Activated T-helper 1 cell treated with anti-CD3 and anti-CD28 coated beads, Interleukin-12 subunit alpha, Interleukin-12 subunit beta, Interleukin-2, Interleukin-4 antibody, amounts not matched to agents 30 ng/mL and 10 ng/mL and 1 ng/mL, durations not matched to agents 14 hours and 24 hours and 36 hours (primary cell): ENCODE measurements at regions not wholly inside any gene's neighbourhood (a gene's known extent, or its start where the extent isn't known, plus 50 kb on each side); places are given as distances from the start of the nearest gene placed in this dataset.

Experiments
- DNase-seq: peaks from one replicate; pipeline ENCODE4 v3.0.0; 2021; ENCODE audit warnings: low spot score
- H3K27ac Mint-ChIP-seq: one replicate; pipeline ENCODE4 v1.8.0; 2021; ENCODE audit warnings: mild to moderate bottlenecking, mixed read lengths
- H3K27me3 Mint-ChIP-seq: one replicate; pipeline ENCODE4 v1.8.0; 2022; ENCODE audit warnings: mild to moderate bottlenecking, moderate library complexity, mixed read lengths; ENCODE audit not compliant: insufficient read depth
- H3K36me3 Mint-ChIP-seq: one replicate; pipeline ENCODE4 v1.8.0; 2021; ENCODE audit warnings: low read depth, mixed read lengths
- H3K4me1 Mint-ChIP-seq: one replicate; pipeline ENCODE4 v1.8.0; 2021; ENCODE audit warnings: low read depth, mixed read lengths
- H3K4me3 Mint-ChIP-seq: one replicate; pipeline ENCODE4 v1.8.0; 2021; ENCODE audit warnings: mild to moderate bottlenecking, moderate library complexity, mixed read lengths
- H3K9me3 Mint-ChIP-seq: one replicate; pipeline ENCODE4 v1.8.0; 2021; ENCODE audit warnings: mixed read lengths
- intact Hi-C: fragments of 100-400 bp; cut with micrococcal nuclease; formaldehyde crosslinking; loops from one replicate; pipeline ENCODE4 v1.15.1; 2024

DNA sequence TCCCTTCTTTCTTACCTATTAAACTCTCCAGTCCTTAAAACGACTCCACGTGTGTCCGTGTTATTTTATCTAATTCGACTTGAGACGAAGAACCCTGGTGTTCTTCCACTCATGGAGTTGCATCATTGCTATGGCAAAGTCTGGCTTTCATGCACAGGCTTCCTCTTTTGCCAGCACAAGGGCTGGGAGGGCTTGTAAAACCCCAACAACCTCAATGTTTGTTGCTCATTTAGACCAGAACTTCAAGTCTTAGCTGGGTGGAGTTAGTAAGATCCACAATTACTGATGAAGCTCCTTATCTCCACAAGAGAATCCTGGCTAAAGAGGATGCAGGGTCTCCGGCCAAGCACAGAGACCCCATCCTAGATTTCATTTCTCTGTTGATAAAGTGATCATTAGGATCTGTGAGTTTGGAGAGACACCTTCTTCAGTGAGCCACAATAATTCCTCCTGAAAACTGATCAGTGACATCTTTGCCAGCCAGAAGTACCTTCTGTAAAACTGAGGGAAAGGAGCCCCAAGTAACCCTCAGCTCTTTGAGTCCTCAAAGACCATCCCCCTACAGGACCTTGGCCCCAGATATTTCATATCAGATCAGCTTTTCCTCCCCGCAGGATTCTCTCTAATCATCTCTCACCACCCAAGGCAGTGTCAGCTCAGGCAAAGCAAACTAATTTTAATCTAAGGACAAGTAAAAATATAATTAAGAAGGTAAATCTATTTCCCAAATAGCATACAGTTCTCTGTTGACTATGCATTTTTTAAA lies 514.6 kb downstream of the FUT8 start:
- Mint-ChIP-seq H3K4me1 (peaks cover 55% of the 10 kb centered on the region), H3K27me3 (peaks cover 4% of the 10 kb centered on the region), H3K9me3 (no peaks in the 10 kb centered on the region), H3K4me3 (peak overlapping the region; percentile 50), H3K36me3 (peaks cover 8% of the 10 kb centered on the region), H3K27ac (peak overlapping the region; percentile 86)
- DNase-seq = no peak
- intact Hi-C loops = loop anchor here (5.0 kb wide), 3 partner anchors 35 to 290 kb away; no protein-coding TSS in a partner anchor

DNA sequence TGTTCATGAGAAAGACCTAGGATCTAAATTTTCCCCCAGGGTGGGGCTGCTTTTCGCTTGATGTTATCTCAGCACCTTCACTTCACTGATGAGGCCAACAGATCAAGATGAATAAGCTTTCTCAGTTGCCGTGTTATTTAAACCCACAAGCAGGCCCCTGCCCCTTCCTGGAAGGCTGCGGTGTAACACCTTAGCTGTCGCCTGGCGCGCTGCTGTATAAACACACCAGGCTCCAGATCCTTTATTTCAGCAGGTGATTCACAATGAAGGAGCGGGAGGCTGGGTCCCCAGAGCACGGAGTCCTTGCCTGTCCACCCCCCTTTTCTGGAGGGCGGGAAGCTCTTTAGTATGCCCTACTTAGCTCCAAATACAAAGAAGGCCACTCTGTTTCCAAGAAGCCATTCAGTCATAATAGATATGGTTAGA lies 515.4 kb downstream of the FUT8 start:
- H3K27ac Mint-ChIP-seq = peak overlapping the region; percentile 86
- peak; percentile 82 for DNase-seq
- H3K9me3 Mint-ChIP-seq = peaks cover 4% of the 10 kb centered on the region
- intact Hi-C loops = loop anchor here (1.0 to 5.0 kb wide), 8 partner anchors 9 to 641 kb away; no protein-coding TSS in a partner anchor
- peak overlapping the region; percentile 50 for H3K4me3 Mint-ChIP-seq
- H3K27me3 Mint-ChIP-seq = peaks cover 4% of the 10 kb centered on the region
- H3K36me3 Mint-ChIP-seq = peaks cover 11% of the 10 kb centered on the region
- peaks cover 60% of the 10 kb centered on the region for H3K4me1 Mint-ChIP-seq

GRCh38 chr14:65928995-65929394 lies 516.5 kb downstream of the FUT8 start:
- no peaks in the 10 kb centered on the region for H3K27me3 Mint-ChIP-seq
- no peak overlapping the region for H3K4me3 Mint-ChIP-seq
- peaks cover 11% of the 10 kb centered on the region for H3K36me3 Mint-ChIP-seq
- DNase-seq = no peak
- H3K9me3 Mint-ChIP-seq = peaks cover 4% of the 10 kb centered on the region
- intact Hi-C loops = loop anchor here (1.0 to 5.0 kb wide), 8 partner anchors 8 to 642 kb away; no protein-coding TSS in a partner anchor
- peaks cover 62% of the 10 kb centered on the region for H3K4me1 Mint-ChIP-seq
- H3K27ac Mint-ChIP-seq = peak overlapping the region; percentile 86

- H3K27me3 Mint-ChIP-seq = no peaks in the 10 kb centered on the region
- H3K4me3 Mint-ChIP-seq = no peak overlapping the region
- no peak for DNase-seq
- H3K4me1 Mint-ChIP-seq = peaks cover 63% of the 10 kb centered on the region
- peaks cover 23% of the 10 kb centered on the region for H3K9me3 Mint-ChIP-seq
- H3K36me3 Mint-ChIP-seq = peaks cover 14% of the 10 kb centered on the region
- intact Hi-C loops = no loop called here
- no peak overlapping the region for H3K27ac Mint-ChIP-seq
These were observed 521.0 kb downstream of the FUT8 start for GRCh38 chr14:65933400-65934069.

DNA sequence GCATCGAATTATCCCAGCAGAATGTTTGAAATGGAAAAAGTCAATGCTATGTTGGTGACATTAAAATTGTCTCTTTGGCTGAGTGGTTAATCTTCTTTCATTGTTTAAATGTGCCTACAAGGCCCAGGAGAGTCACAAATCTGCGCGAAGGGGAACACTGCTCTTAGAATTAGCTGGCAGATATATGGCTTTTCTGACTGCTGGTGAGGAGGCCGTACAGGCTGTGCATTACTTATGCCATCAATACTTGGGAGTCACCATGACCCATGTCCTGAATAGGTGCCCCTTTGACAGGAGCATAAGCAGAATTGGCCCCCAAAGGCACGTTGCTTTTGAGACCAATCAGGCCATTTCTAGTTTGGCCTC lies 521.5 kb downstream of the FUT8 start:
- intact Hi-C loops = no loop called here
- Mint-ChIP-seq H3K9me3 (peaks cover 23% of the 10 kb centered on the region), H3K4me3 (no peak overlapping the region), H3K4me1 (peaks cover 63% of the 10 kb centered on the region), H3K27ac (no peak overlapping the region), H3K36me3 (peaks cover 14% of the 10 kb centered on the region), H3K27me3 (no peaks in the 10 kb centered on the region)
- DNase-seq = no peak

DNA sequence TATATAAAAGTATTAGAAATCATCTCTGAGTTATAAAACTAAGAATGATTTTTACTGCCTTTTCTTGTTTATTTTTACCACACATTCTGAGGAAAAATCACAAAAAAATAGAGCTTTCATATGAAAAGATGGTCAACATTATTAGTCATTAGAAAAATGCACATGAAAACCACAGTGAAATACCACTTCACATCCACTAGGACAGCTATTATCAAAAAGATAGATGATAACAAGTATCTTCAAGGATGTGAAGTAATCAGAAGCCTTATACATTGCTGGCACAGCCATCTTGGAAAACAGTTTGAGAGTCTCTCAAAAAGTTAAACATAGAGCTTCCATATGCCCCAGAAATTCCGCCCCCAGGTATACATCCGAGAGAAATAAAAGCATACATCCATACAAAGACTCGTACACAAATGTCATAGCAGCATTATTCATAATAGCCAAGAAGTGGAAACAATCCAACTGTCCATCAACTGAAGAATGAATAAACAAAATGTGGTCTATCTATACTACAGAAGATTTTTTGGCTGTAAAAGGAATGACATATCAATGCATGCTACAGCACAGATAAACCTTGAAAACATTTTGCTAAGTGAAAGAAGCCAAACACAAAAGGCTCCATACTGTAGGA lies 523.9 kb downstream of the FUT8 start:
- intact Hi-C loops = no loop called here
- Mint-ChIP-seq H3K4me3 (no peak overlapping the region), H3K36me3 (peaks cover 14% of the 10 kb centered on the region), H3K27me3 (no peaks in the 10 kb centered on the region), H3K27ac (no peak overlapping the region), H3K9me3 (peaks cover 23% of the 10 kb centered on the region), H3K4me1 (peaks cover 65% of the 10 kb centered on the region)
- no peak for DNase-seq

GRCh38 chr14:65937079-65937959 lies 524.8 kb downstream of the FUT8 start:
- peak overlapping the region; percentile 63 for H3K4me3 Mint-ChIP-seq
- peaks cover 11% of the 10 kb centered on the region for H3K36me3 Mint-ChIP-seq
- H3K27me3 Mint-ChIP-seq = no peaks in the 10 kb centered on the region
- no peak for DNase-seq
- peak overlapping the region; percentile 91 for H3K27ac Mint-ChIP-seq
- peaks cover 23% of the 10 kb centered on the region for H3K9me3 Mint-ChIP-seq
- intact Hi-C loops = loop anchor here (1.0 kb wide), 1 partner anchor 9 kb away; no protein-coding TSS in a partner anchor
- peaks cover 58% of the 10 kb centered on the region for H3K4me1 Mint-ChIP-seq

DNA sequence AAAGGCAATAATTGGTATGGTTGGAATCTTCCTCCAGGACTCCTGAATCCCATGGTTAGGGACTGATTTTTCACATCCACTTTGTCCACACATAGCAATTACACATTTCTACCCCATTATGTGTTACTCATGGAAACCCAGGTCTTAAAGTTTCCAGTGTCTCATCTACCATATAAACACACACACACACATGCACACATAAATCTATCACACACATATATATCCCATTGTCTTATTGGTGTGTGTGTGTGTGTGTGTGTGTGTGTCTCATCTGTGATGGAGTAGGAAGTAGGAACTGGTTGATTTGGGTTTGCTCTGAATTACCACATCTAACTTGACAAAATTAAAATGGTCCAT lies 525.4 kb downstream of the FUT8 start:
- DNase-seq = no peak
- H3K27ac Mint-ChIP-seq = peak overlapping the region; percentile 91
- peak overlapping the region; percentile 63 for H3K4me3 Mint-ChIP-seq
- peaks cover 20% of the 10 kb centered on the region for H3K9me3 Mint-ChIP-seq
- H3K4me1 Mint-ChIP-seq = peaks cover 53% of the 10 kb centered on the region
- H3K27me3 Mint-ChIP-seq = no peaks in the 10 kb centered on the region
- intact Hi-C loops = loop anchor here (1.0 kb wide), 1 partner anchor 10 kb away; no protein-coding TSS in a partner anchor
- peaks cover 8% of the 10 kb centered on the region for H3K36me3 Mint-ChIP-seq

- H3K4me1 Mint-ChIP-seq = peaks cover 57% of the 10 kb centered on the region
- intact Hi-C loops = no loop called here
- H3K9me3 Mint-ChIP-seq = peaks cover 19% of the 10 kb centered on the region
- no peak for DNase-seq
- no peak overlapping the region for H3K27ac Mint-ChIP-seq
- H3K27me3 Mint-ChIP-seq = peaks cover 3% of the 10 kb centered on the region
- H3K36me3 Mint-ChIP-seq = peaks cover 8% of the 10 kb centered on the region
- H3K4me3 Mint-ChIP-seq = peak overlapping the region; percentile 12
These were observed 526.2 kb downstream of the FUT8 start for GRCh38 chr14:65938738-65939137.

DNA sequence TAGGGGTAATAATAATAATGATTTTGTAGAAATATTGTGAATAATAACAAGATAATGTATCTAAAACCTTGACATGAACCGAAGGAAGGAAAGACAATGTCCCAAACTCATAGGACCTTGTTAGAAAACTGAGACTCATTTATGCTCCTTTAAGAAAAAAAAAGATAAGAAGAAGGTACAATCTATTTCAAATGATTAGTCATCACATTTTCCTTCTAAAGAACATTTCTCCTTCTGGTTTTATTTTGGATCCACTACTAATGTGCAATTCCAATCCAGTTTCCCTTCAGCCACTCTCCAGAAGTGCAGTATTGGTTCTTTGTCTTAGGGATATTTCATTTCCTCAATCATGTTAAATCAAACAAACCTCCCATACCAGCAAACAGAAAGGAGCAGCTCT lies 526.7 kb downstream of the FUT8 start:
- Mint-ChIP-seq H3K4me3 (no peak overlapping the region), H3K4me1 (peaks cover 56% of the 10 kb centered on the region), H3K27ac (no peak overlapping the region), H3K36me3 (peaks cover 8% of the 10 kb centered on the region), H3K27me3 (peaks cover 3% of the 10 kb centered on the region), H3K9me3 (peaks cover 19% of the 10 kb centered on the region)
- DNase-seq = no peak
- intact Hi-C loops = no loop called here

GRCh38 chr14:65940056-65940735 lies 527.7 kb downstream of the FUT8 start:
- no peak overlapping the region for H3K4me3 Mint-ChIP-seq
- H3K4me1 Mint-ChIP-seq = peaks cover 52% of the 10 kb centered on the region
- H3K36me3 Mint-ChIP-seq = peaks cover 6% of the 10 kb centered on the region
- intact Hi-C loops = no loop called here
- no peak overlapping the region for H3K27ac Mint-ChIP-seq
- DNase-seq = no peak
- peaks cover 12% of the 10 kb centered on the region for H3K9me3 Mint-ChIP-seq
- H3K27me3 Mint-ChIP-seq = peaks cover 3% of the 10 kb centered on the region

GRCh38 chr14:65941091-65941490 lies 528.6 kb downstream of the FUT8 start:
- Mint-ChIP-seq H3K27me3 (peaks cover 3% of the 10 kb centered on the region), H3K4me1 (peaks cover 61% of the 10 kb centered on the region), H3K9me3 (peaks cover 12% of the 10 kb centered on the region), H3K4me3 (no peak overlapping the region), H3K36me3 (peaks cover 6% of the 10 kb centered on the region), H3K27ac (no peak overlapping the region)
- intact Hi-C loops = no loop called here
- no peak for DNase-seq
